Memory B cell (primary cell): ENCODE measurements at regions not wholly inside any gene's neighbourhood (a gene's known extent, or its start where the extent isn't known, plus 50 kb on each side); places are given as distances from the start of the nearest gene placed in this dataset.

ENCODE experiments used
- ATAC-seq: fragments of 150-1000 bp; cut with Tn5 transposase; 2 replicates; pipeline ENCODE4 v1.10.0; 2021; ENCODE audit warnings: low read depth, mild to moderate bottlenecking, moderate library complexity
- DNase-seq, 2 donors: peaks; one replicate each; pipeline ENCODE4 v3.0.0; 2022; ENCODE audit warnings: low spot score in 2 of 2
- H3K27ac Mint-ChIP-seq: one replicate; pipeline ENCODE4 v1.8.0; 2022; ENCODE audit warnings: mild to moderate bottlenecking, moderate library complexity, mixed read lengths
- H3K27me3 Mint-ChIP-seq: one replicate; pipeline ENCODE4 v1.8.0; 2022; ENCODE audit warnings: mixed read lengths
- H3K36me3 Mint-ChIP-seq: one replicate; pipeline ENCODE4 v1.8.0; 2022; ENCODE audit warnings: mild to moderate bottlenecking, mixed read lengths
- H3K4me1 Mint-ChIP-seq: one replicate; pipeline ENCODE4 v1.8.0; 2022; ENCODE audit warnings: mixed read lengths
- H3K4me3 Mint-ChIP-seq: one replicate; pipeline ENCODE4 v1.8.0; 2022; ENCODE audit warnings: mild to moderate bottlenecking, moderate library complexity, mixed read lengths
- H3K9me3 Mint-ChIP-seq: one replicate; pipeline ENCODE4 v1.8.0; 2022; ENCODE audit warnings: mixed read lengths

DNA sequence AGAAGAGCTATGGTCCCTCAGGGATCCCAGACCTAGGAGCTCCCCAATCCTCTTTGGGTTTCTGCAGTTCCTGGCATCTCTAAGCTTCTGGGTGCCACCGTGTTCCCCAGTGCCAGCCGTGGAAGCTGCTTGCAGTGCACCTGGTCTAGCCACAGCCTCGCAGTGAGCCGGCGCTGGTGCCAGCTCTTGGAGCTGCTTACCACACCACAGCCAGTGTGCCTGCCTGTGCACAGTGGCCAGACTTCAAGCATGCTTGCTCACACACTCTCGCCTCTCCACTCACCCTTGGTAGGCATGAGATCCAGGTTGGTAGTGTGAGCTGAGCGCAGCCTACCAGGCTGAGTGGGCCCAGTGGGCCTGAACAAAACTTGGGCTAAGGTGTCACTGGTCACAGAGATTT lies 971.9 kb downstream of the DCDC2C start:
- H3K9me3 Mint-ChIP-seq: peaks cover 11% of the 10 kb centered on the region
- H3K4me3 Mint-ChIP-seq: no peak overlapping the region
- no peak for ATAC-seq
- peaks cover 7% of the 10 kb centered on the region for H3K4me1 Mint-ChIP-seq
- no peak overlapping the region for H3K27ac Mint-ChIP-seq
- peaks cover 3% of the 10 kb centered on the region for H3K27me3 Mint-ChIP-seq
- H3K36me3 Mint-ChIP-seq: no peaks in the 10 kb centered on the region
- no peak for DNase-seq

DNA sequence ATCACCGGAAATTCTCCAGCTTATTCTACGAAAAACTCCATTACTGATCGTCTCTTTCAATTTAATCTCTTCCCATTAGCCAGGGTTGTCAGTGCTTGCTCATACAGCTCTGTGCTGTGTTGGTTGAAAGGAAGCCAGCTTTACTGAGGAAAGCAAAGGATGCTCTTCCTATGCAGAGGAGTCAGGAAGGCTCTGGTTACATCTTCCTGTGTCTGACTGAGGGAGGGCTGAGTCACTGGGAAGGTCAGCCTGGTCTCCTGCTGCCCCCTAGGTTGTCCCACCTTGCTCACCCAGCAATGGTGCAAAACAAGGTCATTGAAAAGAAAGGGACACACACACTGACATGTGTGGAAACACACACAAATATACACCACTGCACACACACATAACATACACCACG lies 975.6 kb downstream of the DCDC2C start:
- Mint-ChIP-seq H3K4me1 (peaks cover 5% of the 10 kb centered on the region), H3K36me3 (no peaks in the 10 kb centered on the region), H3K27me3 (peaks cover 3% of the 10 kb centered on the region), H3K27ac (no peak overlapping the region), H3K9me3 (peaks cover 4% of the 10 kb centered on the region), H3K4me3 (no peak overlapping the region)
- ATAC-seq (no peak), DNase-seq (no peak)

- no peak for ATAC-seq
- Mint-ChIP-seq H3K9me3 (peaks cover 4% of the 10 kb centered on the region), H3K27me3 (peaks cover 3% of the 10 kb centered on the region), H3K4me1 (peaks cover 4% of the 10 kb centered on the region), H3K36me3 (no peaks in the 10 kb centered on the region), H3K27ac (no peak overlapping the region), H3K4me3 (no peak overlapping the region)
- DNase-seq: no peak
Observed at GRCh38 chr2:4679391-4679790, 976.0 kb downstream of the DCDC2C start.

DNA sequence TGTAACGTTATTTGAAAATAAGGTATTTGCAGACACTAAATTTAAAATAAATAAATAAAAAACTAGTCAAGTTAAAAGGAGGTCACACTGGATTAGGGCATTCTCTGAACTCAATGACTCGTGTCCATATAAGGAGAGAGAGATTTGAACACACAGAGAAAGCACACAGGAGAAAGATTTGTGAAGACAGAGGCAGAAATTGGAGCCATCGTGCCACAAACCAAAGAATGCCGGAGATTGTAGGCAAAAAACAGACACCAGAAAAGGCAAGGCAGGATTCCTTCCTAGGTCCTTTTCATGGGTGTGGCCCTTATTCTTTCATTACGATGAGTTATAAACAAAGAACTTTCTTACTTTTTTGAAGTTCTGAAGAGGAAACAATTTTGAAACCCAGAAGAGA lies 981.5 kb downstream of the DCDC2C start:
- Mint-ChIP-seq H3K9me3 (no peaks in the 10 kb centered on the region), H3K4me1 (no peaks in the 10 kb centered on the region), H3K27me3 (no peaks in the 10 kb centered on the region), H3K27ac (no peak overlapping the region), H3K4me3 (no peak overlapping the region), H3K36me3 (no peaks in the 10 kb centered on the region)
- ATAC-seq (no peak), DNase-seq (no peak)

DNA sequence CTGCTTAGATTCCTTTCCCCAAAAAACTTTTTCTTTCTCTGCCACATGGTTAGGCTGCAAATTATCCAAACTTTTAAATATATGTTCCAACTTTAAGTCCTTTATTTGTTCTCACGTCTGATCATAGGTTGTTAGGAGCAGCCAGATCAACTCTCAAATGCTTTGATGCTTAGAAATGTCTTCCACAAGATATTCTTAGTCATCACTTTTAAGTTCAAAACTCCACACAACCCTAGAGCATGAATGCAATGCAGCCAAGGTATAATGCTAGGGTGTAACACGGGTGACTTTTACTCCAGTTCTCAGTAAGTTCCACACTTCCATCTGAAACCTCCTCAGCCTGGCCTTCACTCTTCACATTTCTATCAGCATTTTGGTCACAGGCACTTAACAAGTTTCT lies 987.5 kb downstream of the DCDC2C start:
- DNase-seq: no peak
- H3K27me3 Mint-ChIP-seq: no peaks in the 10 kb centered on the region
- H3K9me3 Mint-ChIP-seq: peaks cover 3% of the 10 kb centered on the region
- H3K4me3 Mint-ChIP-seq: no peak overlapping the region
- no peaks in the 10 kb centered on the region for H3K4me1 Mint-ChIP-seq
- H3K27ac Mint-ChIP-seq: no peak overlapping the region
- ATAC-seq: no peak
- H3K36me3 Mint-ChIP-seq: no peaks in the 10 kb centered on the region

- DNase-seq (no peak), ATAC-seq (no peak)
- Mint-ChIP-seq H3K27ac (no peak overlapping the region), H3K4me3 (no peak overlapping the region), H3K4me1 (no peaks in the 10 kb centered on the region), H3K9me3 (peaks cover 3% of the 10 kb centered on the region), H3K27me3 (no peaks in the 10 kb centered on the region), H3K36me3 (no peaks in the 10 kb centered on the region)
Observed at GRCh38 chr2:4693266-4693665, 989.9 kb downstream of the DCDC2C start.

DNA sequence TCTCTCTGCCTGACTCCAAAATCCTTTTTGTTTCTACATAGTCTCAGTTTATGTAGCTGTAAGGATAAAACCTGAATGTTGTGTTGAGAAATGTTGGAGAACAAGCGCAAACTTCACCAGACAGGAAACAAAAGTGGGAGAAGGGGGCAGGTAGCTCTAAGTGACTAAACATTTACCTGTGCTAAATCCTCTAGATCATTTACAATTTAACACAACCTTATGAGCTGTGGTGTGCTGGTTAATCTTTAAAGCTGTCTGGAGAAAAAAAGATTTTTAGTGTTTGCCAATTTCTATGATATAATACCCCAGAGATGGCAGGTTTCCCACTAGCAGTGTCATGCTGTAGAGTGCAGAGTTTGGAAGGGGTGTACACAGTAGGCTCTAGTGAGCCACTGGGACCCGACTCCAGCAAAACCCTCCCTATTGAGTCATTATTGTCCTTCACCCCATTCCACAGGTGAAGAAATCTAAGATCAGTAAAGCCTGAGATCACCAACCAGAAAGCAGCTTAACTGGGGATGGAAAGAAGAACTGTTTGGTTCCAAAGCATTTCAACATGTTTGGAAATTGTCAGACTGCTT lies 992.0 kb downstream of the DCDC2C start:
- Mint-ChIP-seq H3K4me3 (no peak overlapping the region), H3K4me1 (no peaks in the 10 kb centered on the region), H3K27me3 (no peaks in the 10 kb centered on the region), H3K27ac (no peak overlapping the region), H3K9me3 (peaks cover 8% of the 10 kb centered on the region), H3K36me3 (no peaks in the 10 kb centered on the region)
- no peak for ATAC-seq
- no peak for DNase-seq

DNA sequence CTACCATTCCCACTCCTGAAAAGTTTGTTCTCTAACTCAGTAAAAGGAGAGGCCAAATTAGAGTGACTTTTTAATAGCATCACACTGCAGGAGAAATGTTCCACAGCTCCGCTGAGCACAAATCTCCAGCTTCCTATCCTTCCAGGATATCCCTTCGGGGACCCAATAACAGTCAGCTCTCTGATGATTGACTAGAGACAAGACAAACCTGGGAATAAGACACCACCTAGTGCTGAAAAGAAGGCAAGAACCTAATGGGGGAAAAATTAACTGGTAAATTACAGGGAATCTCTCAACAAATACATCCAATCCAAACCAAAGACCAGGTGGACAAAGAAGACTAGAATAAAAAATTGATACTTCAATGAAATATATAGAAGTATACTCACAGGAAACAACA lies 977.1 kb upstream of the SOX11 start:
- no peaks in the 10 kb centered on the region for H3K27me3 Mint-ChIP-seq
- H3K4me3 Mint-ChIP-seq: no peak overlapping the region
- H3K27ac Mint-ChIP-seq: no peak overlapping the region
- H3K9me3 Mint-ChIP-seq: peaks cover 20% of the 10 kb centered on the region
- DNase-seq (no peak), ATAC-seq (no peak)
- H3K4me1 Mint-ChIP-seq: no peaks in the 10 kb centered on the region
- H3K36me3 Mint-ChIP-seq: no peaks in the 10 kb centered on the region

- no peak overlapping the region for H3K27ac Mint-ChIP-seq
- H3K36me3 Mint-ChIP-seq: no peaks in the 10 kb centered on the region
- H3K27me3 Mint-ChIP-seq: no peaks in the 10 kb centered on the region
- ATAC-seq: no peak
- H3K9me3 Mint-ChIP-seq: peaks cover 20% of the 10 kb centered on the region
- H3K4me1 Mint-ChIP-seq: no peaks in the 10 kb centered on the region
- no peak for DNase-seq
- no peak overlapping the region for H3K4me3 Mint-ChIP-seq
Observed at GRCh38 chr2:4718777-4719176, 973.4 kb upstream of the SOX11 start.

DNA sequence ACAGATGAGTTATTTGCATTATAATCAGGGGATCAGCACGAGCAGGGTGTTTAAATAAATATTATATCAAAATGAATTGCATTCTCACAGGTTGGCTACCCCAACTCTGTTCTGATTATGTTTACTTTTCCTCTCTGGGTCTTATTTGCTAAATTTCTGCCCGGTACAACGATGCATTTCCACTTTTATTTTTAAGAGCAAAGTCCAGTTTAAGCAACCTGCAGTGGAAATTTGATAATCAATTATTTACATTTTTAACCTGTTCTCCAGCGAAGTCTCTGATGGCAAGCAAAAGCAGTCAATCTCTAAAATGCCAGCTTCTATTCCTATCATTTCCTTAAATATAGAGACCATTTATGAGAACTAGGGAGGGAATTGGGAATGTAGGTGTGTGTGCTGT lies 966.6 kb upstream of the SOX11 start:
- peaks cover 6% of the 10 kb centered on the region for H3K9me3 Mint-ChIP-seq
- no peaks in the 10 kb centered on the region for H3K36me3 Mint-ChIP-seq
- DNase-seq (no peak), ATAC-seq (no peak)
- H3K27me3 Mint-ChIP-seq: no peaks in the 10 kb centered on the region
- no peak overlapping the region for H3K27ac Mint-ChIP-seq
- no peak overlapping the region for H3K4me3 Mint-ChIP-seq
- no peaks in the 10 kb centered on the region for H3K4me1 Mint-ChIP-seq

GRCh38 chr2:4732560-4732959 lies 959.6 kb upstream of the SOX11 start:
- no peak overlapping the region for H3K27ac Mint-ChIP-seq
- H3K36me3 Mint-ChIP-seq: no peaks in the 10 kb centered on the region
- no peaks in the 10 kb centered on the region for H3K4me1 Mint-ChIP-seq
- no peak for ATAC-seq
- H3K9me3 Mint-ChIP-seq: peaks cover 3% of the 10 kb centered on the region
- no peaks in the 10 kb centered on the region for H3K27me3 Mint-ChIP-seq
- no peak for DNase-seq
- H3K4me3 Mint-ChIP-seq: no peak overlapping the region

- Mint-ChIP-seq H3K4me1 (no peaks in the 10 kb centered on the region), H3K36me3 (no peaks in the 10 kb centered on the region), H3K27me3 (no peaks in the 10 kb centered on the region), H3K4me3 (no peak overlapping the region), H3K9me3 (peaks cover 4% of the 10 kb centered on the region), H3K27ac (no peak overlapping the region)
- no peak for DNase-seq
- no peak for ATAC-seq
Observed at GRCh38 chr2:4745056-4745991, 946.9 kb upstream of the SOX11 start.

DNA sequence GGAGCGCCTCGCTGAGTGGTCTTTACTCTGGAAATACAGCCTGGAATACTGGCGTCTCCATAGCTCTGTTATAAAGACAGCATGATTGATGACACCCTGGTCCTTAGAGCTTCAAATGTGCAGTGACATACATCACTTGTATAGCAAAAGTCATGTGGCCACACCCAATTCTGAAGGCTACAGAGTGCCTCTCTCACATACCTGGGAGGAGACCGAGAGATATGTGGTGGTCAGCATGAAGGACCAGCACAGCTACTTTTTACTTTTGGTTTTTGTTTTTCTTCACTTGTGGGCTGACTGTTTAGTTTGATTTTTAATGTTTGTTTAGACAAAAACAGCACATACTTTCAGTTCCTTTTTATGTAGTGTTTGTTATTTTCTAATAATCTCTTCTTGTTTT lies 938.5 kb upstream of the SOX11 start:
- H3K36me3 Mint-ChIP-seq: no peaks in the 10 kb centered on the region
- ATAC-seq (no peak), DNase-seq (no peak)
- no peaks in the 10 kb centered on the region for H3K4me1 Mint-ChIP-seq
- no peaks in the 10 kb centered on the region for H3K27me3 Mint-ChIP-seq
- no peak overlapping the region for H3K27ac Mint-ChIP-seq
- no peaks in the 10 kb centered on the region for H3K9me3 Mint-ChIP-seq
- H3K4me3 Mint-ChIP-seq: no peak overlapping the region

DNA sequence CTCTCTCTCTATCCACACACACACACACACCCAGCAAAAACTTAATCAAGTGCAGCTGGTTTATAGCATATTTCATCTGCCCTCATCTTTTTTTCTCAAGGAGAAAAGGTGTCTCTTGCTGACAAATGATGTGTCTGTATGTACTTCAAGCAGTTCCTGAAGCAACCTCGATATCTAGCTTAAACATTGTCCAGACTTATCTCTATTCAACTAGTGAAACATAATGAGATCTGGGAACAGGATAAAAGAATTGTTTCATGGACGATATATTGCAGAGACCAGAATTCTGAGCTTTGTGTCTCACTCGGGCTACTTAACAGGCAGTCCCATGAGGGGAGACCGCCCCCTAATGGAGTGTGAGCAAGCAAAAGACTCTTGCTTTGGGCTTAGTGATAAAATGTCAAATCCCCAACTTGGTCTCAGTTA lies 929.2 kb upstream of the SOX11 start:
- no peak for ATAC-seq
- no peaks in the 10 kb centered on the region for H3K36me3 Mint-ChIP-seq
- H3K27me3 Mint-ChIP-seq: no peaks in the 10 kb centered on the region
- no peak for DNase-seq
- peaks cover 2% of the 10 kb centered on the region for H3K9me3 Mint-ChIP-seq
- H3K4me1 Mint-ChIP-seq: no peaks in the 10 kb centered on the region
- no peak overlapping the region for H3K4me3 Mint-ChIP-seq
- H3K27ac Mint-ChIP-seq: no peak overlapping the region
